Activated CD4-positive, alpha-beta T cell treated with anti-CD3 and anti-CD28 coated beads for 4 hours (primary cell): ENCODE measurements at regions not wholly inside any gene's neighbourhood (a gene's known extent, or its start where the extent isn't known, plus 50 kb on each side); places are given as distances from the start of the nearest gene placed in this dataset.
"Not testable (repeated sequence)": the region's sequence is repeated elsewhere in the genome, so short reads cannot be mapped to it uniquely, and the experiment has no call there.

ENCODE experiments used
- DNase-seq, 2 donors: peaks; one replicate each; pipeline ENCODE4 v3.0.0-alpha.2; 2020

GRCh38 chr17:72565758-72566157, 444.9 kb downstream of the SOX9 start:
- DNase-seq = no peak

GRCh38 chr17:72566671-72567484, 446.1 kb downstream of the SOX9 start:
- DNase-seq = no peak

GRCh38 chr17:72567774-72568173, 447.0 kb downstream of the SOX9 start:
- DNase-seq = no peak

DNA sequence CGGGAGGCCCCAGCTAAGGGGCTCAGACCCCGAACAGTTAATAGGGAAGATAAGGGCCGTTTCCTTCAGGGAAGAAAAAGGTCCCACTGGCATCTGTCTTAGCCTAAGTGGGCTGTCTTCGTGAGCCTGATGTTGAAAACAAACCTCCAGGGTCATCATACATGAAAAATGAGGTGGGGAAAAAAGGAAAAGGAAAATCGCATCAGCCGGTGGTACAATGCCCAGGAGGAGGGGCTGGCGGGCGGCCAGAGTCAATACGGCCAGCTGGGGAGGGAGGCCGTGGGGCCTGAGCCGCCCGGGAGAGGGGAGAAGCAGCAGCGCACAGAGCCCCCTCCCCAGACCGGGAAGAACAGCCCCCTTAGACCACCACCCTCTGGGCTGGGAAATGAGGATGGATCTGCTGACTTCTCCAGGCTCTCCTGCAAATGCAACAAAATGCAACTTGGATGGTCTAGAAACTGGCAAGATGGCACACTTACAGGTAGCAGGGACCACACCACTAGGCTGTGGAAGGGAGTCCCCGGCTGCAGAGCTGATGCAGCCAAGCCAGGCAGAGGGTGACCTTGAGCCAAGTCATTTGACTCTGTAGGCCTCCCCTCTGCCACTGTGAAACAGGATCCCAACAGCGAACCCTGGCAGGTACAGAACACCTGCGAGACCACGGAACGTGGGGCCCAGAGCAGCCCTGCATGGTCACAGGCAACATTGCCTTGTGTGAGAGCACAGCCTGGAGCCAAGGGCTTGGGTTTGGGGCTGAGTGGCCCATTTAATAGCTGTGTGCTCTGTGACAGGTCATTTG, 448.5 kb downstream of the SOX9 start:
- DNase-seq = no peak

DNA sequence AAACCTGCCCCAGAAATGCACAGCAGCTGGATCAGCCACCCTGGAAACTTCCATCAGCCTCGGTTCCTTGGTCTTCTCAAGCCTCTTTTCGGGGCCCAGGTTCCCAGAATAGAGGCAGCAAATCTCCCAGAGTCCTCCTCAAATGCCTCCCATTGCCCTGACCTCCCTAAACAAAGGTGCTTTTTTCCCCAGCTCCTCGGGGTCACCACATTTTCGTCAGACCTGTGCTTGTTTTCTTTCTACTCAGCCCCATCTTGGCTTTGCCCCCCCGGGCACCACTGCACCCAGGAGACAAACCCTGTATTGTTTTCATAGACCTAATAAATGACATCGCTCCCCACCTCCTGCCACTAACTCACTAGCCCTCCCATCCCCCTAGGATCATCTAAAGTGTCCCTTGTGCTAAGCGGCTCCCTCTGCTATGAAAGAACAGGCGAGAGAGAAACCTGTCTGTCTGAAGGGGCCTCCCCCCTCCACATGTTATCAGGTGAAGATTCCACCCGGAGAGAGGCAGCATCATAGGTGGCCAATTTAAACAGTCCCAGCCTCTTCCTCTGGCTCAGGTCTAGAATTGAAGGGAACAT, 451.1 kb downstream of the SOX9 start:
- no peak for DNase-seq

DNA sequence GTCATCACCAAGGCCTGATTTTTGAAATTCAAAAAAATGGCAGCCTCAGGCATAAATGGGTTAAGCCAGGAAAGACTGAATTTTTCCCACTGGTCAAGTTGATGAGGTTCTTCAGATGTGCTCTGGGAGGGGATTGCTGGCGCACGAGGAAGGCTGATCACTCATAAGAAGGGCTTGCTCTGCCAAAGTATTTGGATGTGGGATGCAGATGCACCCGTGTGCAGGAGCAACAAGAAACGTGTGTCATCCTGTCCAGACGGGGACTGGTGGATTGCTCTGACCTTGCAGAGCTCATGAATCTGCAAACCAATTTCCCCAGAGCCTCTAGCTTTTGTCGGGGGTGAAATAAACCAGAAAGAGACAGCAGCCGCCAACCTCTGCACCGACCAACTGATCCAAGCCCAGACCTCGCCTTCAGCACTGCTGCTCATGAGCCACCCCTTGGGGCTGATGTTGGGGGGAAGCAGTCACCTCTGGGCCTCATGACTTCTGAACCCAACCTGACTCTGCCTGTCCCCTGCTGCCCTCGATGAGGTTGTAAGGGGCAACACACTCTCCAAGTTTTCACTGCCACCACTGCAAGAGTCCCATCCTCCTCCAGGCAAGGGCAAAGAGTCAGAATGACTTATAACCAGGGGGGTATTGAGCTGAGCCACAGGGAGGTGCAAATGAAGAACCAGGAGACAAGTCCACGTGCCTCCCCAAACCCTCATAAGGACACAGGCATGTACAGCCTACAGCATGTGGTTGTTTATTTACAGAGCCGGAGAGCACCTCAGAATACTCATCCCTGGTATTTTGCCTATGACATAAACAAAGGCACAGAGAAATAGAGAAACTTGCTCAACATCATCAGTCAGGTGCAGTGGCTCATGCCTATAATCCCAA, 452.0 kb downstream of the SOX9 start:
- no peak for DNase-seq

GRCh38 chr17:72573492-72573801, 452.6 kb downstream of the SOX9 start:
- not testable (repeated sequence) for DNase-seq

GRCh38 chr17:72574675-72575510, 454.1 kb downstream of the SOX9 start:
- no peak for DNase-seq

- no peak for DNase-seq
These were observed 454.9 kb downstream of the SOX9 start for GRCh38 chr17:72575542-72576233.

GRCh38 chr17:72576289-72576759, 455.5 kb downstream of the SOX9 start:
- no peak for DNase-seq

- no peak for DNase-seq
These were observed 458.1 kb downstream of the SOX9 start for GRCh38 chr17:72578817-72579470.

DNA sequence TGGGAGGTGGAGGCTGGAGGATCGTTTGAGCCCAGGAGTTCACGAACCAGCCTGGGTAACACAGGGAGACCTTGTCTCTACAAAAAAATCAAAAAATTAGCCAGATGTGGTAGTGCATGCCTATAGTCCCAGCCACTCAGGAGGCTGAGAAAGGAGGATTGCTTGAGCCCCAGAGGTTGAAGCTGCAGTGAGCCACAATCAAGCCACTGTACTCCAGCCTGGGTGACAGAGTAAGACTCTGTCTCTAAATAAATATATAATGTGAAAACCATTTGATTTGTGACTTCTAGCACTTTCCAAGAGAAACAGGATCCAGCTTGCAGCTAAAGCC, 459.1 kb downstream of the SOX9 start:
- DNase-seq = no peak

DNA sequence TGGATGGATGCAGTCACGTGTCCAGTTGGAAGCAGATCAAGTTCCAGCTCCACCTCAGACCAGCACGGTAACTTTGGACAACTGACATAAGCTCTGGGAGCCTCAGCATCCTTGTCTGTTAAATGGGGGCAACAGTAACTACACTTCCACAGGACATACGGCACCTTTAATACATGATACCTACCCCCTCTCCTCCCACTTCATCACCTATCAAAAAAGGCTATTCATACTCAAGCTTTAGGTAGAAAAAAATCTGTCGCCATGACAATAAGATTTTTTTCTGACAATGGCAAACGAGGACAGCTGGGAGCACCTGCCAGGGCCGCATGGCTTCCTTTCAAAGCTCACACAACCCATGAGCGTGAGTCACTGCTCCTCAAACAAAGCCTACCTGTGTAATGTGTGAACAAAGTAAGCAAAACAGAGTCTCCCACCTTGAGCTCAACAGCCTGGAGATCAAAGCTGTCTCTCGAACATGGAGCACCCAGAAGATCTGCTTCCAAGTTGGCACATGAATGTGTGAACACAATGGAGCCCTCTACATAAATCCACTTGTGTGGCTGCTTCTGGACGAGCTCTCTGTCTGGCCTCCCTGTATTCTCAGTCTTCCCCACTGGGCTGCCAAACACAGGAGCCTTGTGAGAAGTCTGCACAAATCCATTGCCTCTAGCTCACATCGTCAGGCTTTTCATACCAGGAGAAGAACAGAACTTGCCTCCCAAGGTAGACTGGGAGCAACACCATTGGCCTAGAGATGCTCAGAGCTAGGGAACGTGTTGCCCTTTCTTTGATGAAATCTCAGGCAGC, 459.7 kb downstream of the SOX9 start:
- no peak for DNase-seq

DNA sequence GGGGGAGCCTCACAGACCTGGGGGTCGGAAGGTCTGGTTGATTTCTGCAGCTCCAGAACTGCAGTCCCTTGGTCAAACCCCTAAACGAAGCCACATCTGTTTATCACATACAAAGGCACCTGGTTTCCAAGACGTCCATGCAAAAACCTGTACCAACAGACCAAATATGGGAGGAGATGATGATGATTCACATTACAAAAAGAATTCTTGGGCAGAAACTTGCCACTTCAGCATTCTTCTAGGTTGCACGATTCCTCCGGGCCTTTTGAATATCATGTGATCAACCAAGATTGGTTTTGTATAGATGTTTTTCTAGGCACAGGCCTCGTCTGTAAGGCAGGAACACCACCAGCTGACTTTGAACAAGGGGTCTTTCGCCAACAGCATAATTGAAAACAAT, 466.3 kb downstream of the SOX9 start:
- no peak for DNase-seq

DNA sequence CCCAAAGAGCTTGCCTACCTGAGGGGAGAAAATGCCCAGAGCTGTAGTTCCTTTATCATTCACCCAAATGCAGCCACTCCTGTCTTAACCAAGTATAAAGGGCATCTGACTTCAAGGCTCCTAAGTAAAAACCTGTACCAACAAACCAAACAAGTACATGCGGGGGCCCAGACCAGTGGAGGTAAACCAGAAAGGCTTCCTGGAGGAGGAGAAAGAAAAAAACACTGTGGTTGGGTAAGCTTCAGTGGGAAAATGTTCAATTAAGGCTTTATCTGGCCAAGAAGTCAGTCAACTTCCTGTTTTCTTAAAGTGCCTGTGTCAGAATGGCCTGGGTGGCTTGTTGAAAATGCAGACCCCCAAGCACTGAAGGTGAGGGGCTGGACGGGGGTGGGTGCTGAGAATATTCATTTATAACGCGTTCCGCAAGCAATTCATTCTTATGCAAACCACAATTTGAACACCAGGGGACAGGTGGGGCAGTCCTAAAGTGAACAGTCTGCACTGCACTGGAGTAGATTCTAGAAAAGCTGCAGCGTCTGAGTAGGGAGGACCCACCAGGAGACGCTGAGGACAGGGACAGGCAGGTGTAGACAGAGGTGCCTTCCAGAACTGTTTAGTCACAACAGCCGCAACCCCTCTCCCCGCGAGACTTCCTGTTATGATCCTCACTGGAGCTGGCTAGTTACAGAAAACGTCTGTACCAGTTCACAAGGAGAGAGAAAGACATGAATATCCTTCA, 467.1 kb downstream of the SOX9 start:
- no peak for DNase-seq

- DNase-seq = no peak
These were observed 467.7 kb downstream of the SOX9 start for GRCh38 chr17:72588561-72588960.

DNA sequence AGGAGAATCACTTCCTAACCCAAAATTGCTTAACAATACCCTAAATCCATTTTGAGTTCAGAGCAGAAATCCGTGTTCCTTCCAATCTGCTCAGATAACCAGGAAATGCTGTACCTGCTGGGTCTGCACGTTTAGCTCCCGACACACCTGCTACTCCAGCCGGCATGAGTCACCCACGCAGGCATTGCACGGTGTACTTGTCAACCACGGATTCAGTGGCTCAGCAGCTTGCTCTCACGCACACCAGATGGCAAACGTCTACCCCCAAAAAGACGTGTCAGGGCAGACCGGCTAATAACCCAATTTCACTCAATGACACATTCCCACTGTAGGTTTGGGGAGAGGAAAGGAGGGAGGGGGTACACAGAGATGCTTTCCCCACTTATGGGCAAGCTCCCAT, 468.1 kb downstream of the SOX9 start:
- DNase-seq = peak in 1 of 2 donors; percentile 23

DNA sequence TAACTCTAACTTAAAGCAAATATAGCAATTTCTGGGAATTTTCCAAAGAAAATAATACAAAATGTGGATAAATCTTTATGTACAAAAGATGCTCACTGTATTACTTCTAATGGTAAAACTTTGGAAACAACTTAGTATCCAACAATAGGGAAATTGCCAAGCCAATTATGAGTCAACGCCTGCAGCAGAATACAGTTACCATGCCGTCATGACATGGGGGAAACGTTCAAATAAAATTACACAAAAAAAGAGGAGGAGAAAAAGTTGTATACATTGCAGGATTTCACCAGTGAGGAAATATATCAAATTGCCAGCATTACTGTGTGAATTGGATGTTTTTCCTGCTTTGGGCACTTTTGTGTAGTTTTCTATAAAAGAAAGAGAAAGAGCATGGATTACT, 469.6 kb downstream of the SOX9 start:
- DNase-seq = no peak

GRCh38 chr17:72590882-72591281, 470.1 kb downstream of the SOX9 start:
- DNase-seq = no peak
